ENCODE measurements at regions not wholly inside any gene's neighbourhood (a gene's known extent, or its start where the extent isn't known, plus 50 kb on each side); places are given as distances from the start of the nearest gene placed in this dataset.

DNA sequence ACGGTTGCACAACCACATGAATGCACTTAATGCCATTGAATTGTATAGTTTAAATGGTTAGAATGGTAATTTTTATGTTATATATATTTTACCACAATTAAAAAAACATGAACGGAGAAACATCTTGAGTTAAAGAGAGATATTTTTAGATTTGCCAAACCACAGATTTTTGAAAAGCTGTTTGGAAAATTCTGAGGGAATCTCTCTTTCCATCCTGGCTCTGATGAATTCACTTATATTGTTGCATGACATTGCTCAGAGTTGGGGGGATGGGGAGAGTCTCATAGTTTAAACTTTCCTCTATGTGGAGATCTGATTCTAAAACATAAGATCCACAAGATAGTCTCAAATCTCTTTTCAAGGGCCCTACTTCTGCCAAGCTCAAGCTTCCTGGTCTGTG is 275.0 kb upstream of the NPVF start:
- DNase-seq (ENCODE audit: low read depth): no peak
- TF ChIP-seq, protein P1, sequence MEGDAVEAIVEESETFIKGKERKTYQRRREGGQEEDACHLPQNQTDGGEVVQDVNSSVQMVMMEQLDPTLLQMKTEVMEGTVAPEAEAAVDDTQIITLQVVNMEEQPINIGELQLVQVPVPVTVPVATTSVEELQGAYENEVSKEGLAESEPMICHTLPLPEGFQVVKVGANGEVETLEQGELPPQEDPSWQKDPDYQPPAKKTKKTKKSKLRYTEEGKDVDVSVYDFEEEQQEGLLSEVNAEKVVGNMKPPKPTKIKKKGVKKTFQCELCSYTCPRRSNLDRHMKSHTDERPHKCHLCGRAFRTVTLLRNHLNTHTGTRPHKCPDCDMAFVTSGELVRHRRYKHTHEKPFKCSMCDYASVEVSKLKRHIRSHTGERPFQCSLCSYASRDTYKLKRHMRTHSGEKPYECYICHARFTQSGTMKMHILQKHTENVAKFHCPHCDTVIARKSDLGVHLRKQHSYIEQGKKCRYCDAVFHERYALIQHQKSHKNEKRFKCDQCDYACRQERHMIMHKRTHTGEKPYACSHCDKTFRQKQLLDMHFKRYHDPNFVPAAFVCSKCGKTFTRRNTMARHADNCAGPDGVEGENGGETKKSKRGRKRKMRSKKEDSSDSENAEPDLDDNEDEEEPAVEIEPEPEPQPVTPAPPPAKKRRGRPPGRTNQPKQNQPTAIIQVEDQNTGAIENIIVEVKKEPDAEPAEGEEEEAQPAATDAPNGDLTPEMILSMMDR (IDR thresholded peaks at IDR 0.05; ENCODE audit: control insufficient read depth, extremely low read depth, insufficient read depth): no peak
- H3K4me3 ChIP-seq (ENCODE audit: low read depth, low read length): no peak overlapping the region

DNA sequence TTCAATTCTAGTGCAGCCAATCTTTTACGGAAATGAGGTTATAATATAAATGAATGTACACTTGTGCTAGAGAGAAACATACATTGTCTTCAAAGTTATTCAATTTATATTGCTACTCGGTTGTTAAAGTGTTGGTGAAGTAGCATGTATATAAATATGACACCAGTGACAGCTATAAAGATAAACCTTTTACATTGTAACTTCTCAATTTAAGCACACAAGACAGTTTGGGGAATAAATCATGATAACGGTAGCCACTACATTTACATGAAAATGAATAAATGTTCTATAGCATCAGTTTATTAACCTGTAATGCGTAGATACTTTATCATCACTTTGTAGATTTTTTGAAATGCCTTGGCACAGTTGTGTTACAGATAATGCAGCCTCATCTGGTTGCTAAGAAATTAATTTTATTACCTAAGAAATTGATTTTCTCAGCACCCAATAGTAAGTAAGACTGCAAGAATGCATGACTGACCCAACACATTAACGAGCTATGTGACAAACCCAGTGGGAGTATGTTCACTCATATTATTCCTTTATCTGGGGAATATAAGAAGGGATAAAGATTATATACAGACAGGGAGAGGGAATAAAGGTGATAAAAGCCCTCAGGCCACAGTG is 283.9 kb upstream of the NPVF start:
- no peak overlapping the region for H3K4me3 ChIP-seq (ENCODE audit: low read depth, low read length)
- TF ChIP-seq, protein P1 (IDR thresholded peaks at IDR 0.05; ENCODE audit: control insufficient read depth, extremely low read depth, insufficient read depth): no peak
- DNase-seq (ENCODE audit: low read depth): no peak

DNA sequence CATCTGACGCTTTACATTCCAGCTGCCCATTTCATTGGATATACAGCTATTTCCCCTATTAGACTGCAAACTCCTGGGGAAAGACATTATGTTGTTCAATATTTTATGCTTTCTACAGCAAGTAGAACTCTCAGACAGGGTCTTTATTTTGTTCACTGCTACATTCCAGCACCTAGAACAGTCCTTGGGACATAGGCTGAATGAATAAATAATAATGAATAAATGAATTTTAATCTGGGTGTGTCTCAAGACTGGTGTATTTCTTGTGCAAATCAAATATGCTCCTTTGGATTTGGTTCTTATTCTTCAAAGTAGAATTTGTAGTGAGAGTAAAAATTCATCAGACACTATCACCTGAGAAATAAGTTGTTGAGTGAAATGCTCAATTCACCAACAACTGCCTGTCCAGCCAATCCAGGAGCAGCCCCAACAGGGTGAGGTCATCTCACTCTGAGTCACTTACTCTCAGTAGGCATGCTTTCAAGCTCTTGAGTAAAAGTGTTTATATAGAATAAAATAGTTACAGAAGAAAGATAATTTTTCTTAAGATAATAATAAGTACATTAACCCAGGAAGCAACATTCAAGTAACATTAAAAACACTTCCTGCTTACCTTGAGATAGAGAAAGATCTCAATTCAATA is 287.5 kb upstream of the NPVF start:
- no peak for DNase-seq (ENCODE audit: low read depth)
- TF ChIP-seq, protein P1 (IDR thresholded peaks at IDR 0.05; ENCODE audit: control insufficient read depth, extremely low read depth, insufficient read depth): no peak
- H3K4me3 ChIP-seq (ENCODE audit: low read depth, low read length): no peak overlapping the region

DNA sequence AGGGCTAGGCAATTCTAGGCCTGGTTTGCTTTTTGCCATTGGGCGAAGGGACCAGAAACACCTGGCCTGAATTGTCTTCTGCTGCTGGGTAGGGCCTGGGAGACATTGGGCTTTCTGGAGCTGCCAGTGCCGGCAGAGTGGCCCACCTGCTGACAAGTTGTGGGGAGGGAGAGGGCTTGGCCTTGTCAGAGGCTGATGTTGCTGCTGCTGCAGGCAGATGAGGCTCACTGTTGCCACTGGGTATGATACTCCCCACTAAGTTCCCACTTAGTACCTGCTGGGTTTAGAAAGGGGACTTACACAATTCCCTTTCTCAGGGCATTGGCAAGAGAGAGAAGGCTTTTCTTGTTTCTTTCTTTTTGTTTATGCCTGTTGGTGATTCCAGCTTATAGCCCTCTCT is 289.6 kb upstream of the NPVF start:
- TF ChIP-seq, protein P1 (IDR thresholded peaks at IDR 0.05; ENCODE audit: control insufficient read depth, extremely low read depth, insufficient read depth): no peak
- no peak overlapping the region for H3K4me3 ChIP-seq (ENCODE audit: low read depth, low read length)
- no peak for DNase-seq (ENCODE audit: low read depth)

- H3K4me3 ChIP-seq (ENCODE audit: low read depth, low read length): no peak overlapping the region
- TF ChIP-seq, protein P1 (IDR thresholded peaks at IDR 0.05; ENCODE audit: control insufficient read depth, extremely low read depth, insufficient read depth): no peak
- DNase-seq (ENCODE audit: low read depth): no peak
These were observed 291.7 kb upstream of the NPVF start for GRCh38 chr7:25520017-25520416.

- TF ChIP-seq, protein P1 (IDR thresholded peaks at IDR 0.05; ENCODE audit: control insufficient read depth, extremely low read depth, insufficient read depth): no peak
- no peak for DNase-seq (ENCODE audit: low read depth)
- no peak overlapping the region for H3K4me3 ChIP-seq (ENCODE audit: low read depth, low read length)
These were observed 292.2 kb upstream of the NPVF start for GRCh38 chr7:25520516-25520915.

- H3K4me3 ChIP-seq (ENCODE audit: low read depth, low read length): no peak overlapping the region
- no peak for DNase-seq (ENCODE audit: low read depth)
- TF ChIP-seq, protein P1 (IDR thresholded peaks at IDR 0.05; ENCODE audit: control insufficient read depth, extremely low read depth, insufficient read depth): no peak
These were observed 292.9 kb upstream of the NPVF start for GRCh38 chr7:25521236-25521635.

All from LNCaP clone FGC (cell line).